Heart left ventricle (tissue), 16 donors: ENCODE measurements at regions not wholly inside any gene's neighbourhood (a gene's known extent, or its start where the extent isn't known, plus 50 kb on each side); places are given as distances from the start of the nearest gene placed in this dataset.

Experiments
- ATAC-seq, 4 donors: fragments of 200-7000 bp; cut with Tn5 transposase; one replicate each; pipeline ENCODE4 v1.9.1; 2020 to 2022; ENCODE audit warnings: moderate library complexity in 4 of 4, mild to moderate bottlenecking in 3 of 4, moderate number of reproducible peaks in 1 of 4
- DNase-seq, 5 donors: peaks; one replicate each; pipeline ENCODE4 v3.0.0-alpha.2; 2020
- H3K27ac ChIP-seq, 12 donors: fragments of 200-600 bp; sonication (generic) in 4 of 12; one replicate each; pipeline versions ENCODE4 v1.5.0 to v1.8.0; 2016 to 2022; ENCODE audit warnings: mild to moderate bottlenecking in 2 of 12
- H3K27me3 ChIP-seq, 9 donors: fragments of 200-600 bp; sonication (generic) in 2 of 9; one replicate each; pipeline versions ENCODE4 v1.5.1 to v1.8.0; 2016 to 2022; ENCODE audit warnings: mild to moderate bottlenecking in 3 of 9
- H3K36me3 ChIP-seq, 9 donors: fragments of 200-600 bp; sonication (generic) in 2 of 9; one replicate each; pipeline versions ENCODE4 v1.5.0 to v1.8.0; 2018 to 2022; ENCODE audit warnings: mild to moderate bottlenecking in 2 of 9
- H3K4me1 ChIP-seq, 12 donors: fragments of 200-600 bp; sonication (generic) in 4 of 12; one replicate each; pipeline versions ENCODE4 v1.5.0 to v1.8.0; 2016 to 2022; ENCODE audit warnings: mild to moderate bottlenecking in 3 of 12
- H3K4me3 ChIP-seq, 12 donors: fragments of 200-600 bp; sonication (generic) in 4 of 12; one replicate each; pipeline versions ENCODE4 v1.5.0 to v1.8.0; 2017 to 2022; ENCODE audit warnings: mild to moderate bottlenecking in 9 of 12, moderate library complexity in 4 of 12
- H3K9me3 ChIP-seq, 12 donors: fragments of 200-600 bp; sonication (generic) in 4 of 12; one replicate each; pipeline versions ENCODE4 v1.5.0 to v1.8.0; 2016 to 2022; ENCODE audit warnings: mild to moderate bottlenecking in 1 of 12
- CTCF ChIP-seq, 12 donors: fragments of 200-600 bp; sonication (generic) in 4 of 12; IDR thresholded peaks; one replicate each; pipeline versions ENCODE4 v1.5.0 to v1.8.0; 2018 to 2022; ENCODE audit warnings: antibody characterized with exemption in 12 of 12, mild to moderate bottlenecking in 5 of 12
- POLR2A ChIP-seq, 2 donors: fragments of 450-650 bp; IDR thresholded peaks; one replicate each; pipeline ENCODE4 v1.6.1; 2017; ENCODE audit warnings: antibody characterized with exemption in 2 of 2, mild to moderate bottlenecking in 2 of 2, moderate library complexity in 2 of 2
- whole genome bisulfite sequencing, 4 donors: extraction: QIAGEN DNeasy Blood & Tissue Kit in 2 of 4; methylation state at CpG; one replicate each; pipeline versions ENCODE4 v1.1.5 to v1.1.7; 2013 to 2018; 5-methylcytosine and 5-hydroxymethylcytosine counted together
- intact Hi-C, 10 donors: fragments of 100-400 bp; cut with DNase I; formaldehyde crosslinking; loops; one replicate each; pipeline versions ENCODE4 v1.11.1 to v1.14.2; 2022
- donor health status: ischemic (EF 13 %, LVEDD 7.1; RV severe dilation, severe dysfunction).
- donor health status: healthy with polysubstance abuse.
- donor health status: DM: no; HTN: yes; CAD: no.
- donor health status: DM: no; HTN: no; CAD: no.
- donor health status: ischemic (EF 25% LVEDD 6.9; RV normal size, moderate dysfunction).
- donor health status: ischemic (EF 25% LVEDD 5.7; RV mildly dilated, moderate dysfunction).
- donor health status: healthy.
- donor health status: DM: yes; HTN: yes; CAD: no.
- donor health status: ischemic (EF 35%, LVEDD 5.7; RV mildly dilated, moderate dysfunction).
- donor health status: nonischemic (EF 11% LVEDD 7.7; RV severe dilation, severe dysfunction).
- donor health status: DM: yes; HTN: yes; CAD: no.
- donor health status: PGD.
- donor health status: ischemic (EF 29% LVEDD 5.4; RV normal size, mild dysfunction).
- donor health status: nonischemic (EF 23%, LVEDD 6.1; RV moderate dilation, normal function).

DNA sequence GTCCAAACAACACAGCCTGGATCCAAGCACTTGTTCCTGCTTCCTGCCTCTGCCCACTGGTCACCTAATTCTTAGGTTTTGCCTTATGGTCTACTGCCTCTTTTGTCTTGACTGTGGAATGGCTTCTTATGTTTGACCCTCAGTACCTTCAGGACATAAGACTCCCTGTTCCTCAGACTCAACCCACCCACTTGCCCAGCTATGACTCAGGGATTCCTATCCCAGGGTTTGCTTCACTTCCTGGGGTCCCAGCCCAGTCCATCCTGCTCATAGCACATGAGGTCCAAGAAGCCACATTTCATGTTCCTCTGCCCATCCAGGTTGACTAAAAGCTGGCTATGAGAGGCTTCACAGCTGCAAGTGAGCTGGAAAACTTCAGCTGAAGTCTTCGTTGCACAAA lies 320.9 kb upstream of the CDH5 start:
- Histone ChIP-seq H3K4me1 (no peaks in the 10 kb centered on the region), H3K4me3 (no peak overlapping the region), H3K36me3 (no peaks in the 10 kb centered on the region), H3K27me3 (no peaks in the 10 kb centered on the region), H3K27ac (no peak overlapping the region), H3K9me3 (no peaks in the 10 kb centered on the region)
- TF ChIP-seq POLR2A (IDR thresholded peaks at IDR 0.05): no peak
- TF ChIP-seq CTCF (IDR thresholded peaks at IDR 0.05): no peak
- no peak for ATAC-seq
- intact Hi-C loops: no loop called here
- DNase-seq: no peak
- 99 to 100% (median 100%) methylated on average over 1 of the region's 1 CpG for WGBS, 4 donors

DNA sequence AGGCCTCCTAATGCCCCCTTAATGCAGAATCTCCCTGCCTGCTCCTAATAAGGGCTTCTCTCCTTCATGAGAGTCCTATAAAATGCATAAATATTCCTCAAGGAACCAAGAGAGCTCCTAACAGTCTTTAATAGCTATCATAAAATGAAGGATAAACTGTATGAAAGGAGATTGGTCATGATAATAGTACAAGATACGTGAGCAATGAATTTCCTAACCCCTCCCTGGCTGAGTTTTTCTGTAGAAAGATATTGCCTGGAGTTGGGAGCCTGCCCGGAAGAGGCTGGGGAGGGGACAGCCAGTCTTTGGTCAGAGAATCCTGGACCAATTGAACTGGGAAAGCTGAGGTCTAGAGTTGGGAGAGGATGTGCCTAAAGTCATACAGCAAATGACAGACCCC lies 321.9 kb upstream of the CDH5 start:
- ATAC-seq: no peak
- 56 to 79% (median 74%) methylated on average over 2 of the region's 2 CpGs for WGBS, 4 donors
- TF ChIP-seq CTCF (IDR thresholded peaks at IDR 0.05): no peak
- no peak for TF ChIP-seq POLR2A (IDR thresholded peaks at IDR 0.05)

GRCh38 chr16:66044089-66044488 lies 322.4 kb upstream of the CDH5 start:
- no peak overlapping the region for H3K27ac ChIP-seq
- H3K4me3 ChIP-seq: no peak overlapping the region
- ATAC-seq: no peak
- H3K27me3 ChIP-seq: no peaks in the 10 kb centered on the region
- no peaks in the 10 kb centered on the region for H3K36me3 ChIP-seq
- no peaks in the 10 kb centered on the region for H3K9me3 ChIP-seq
- H3K4me1 ChIP-seq: no peaks in the 10 kb centered on the region
- no peak for TF ChIP-seq POLR2A (IDR thresholded peaks at IDR 0.05)
- no peak for TF ChIP-seq CTCF (IDR thresholded peaks at IDR 0.05)
- intact Hi-C loops: no loop called here
- no peak for DNase-seq
- 93 to 97% (median 95%) methylated on average over 3 of the region's 3 CpGs for WGBS, 4 donors

More for the DNA sequence above, 321.9 kb upstream of the CDH5 start:
- no peaks in the 10 kb centered on the region for H3K27me3 ChIP-seq
- no peaks in the 10 kb centered on the region for H3K36me3 ChIP-seq
- no peak overlapping the region for H3K27ac ChIP-seq
- intact Hi-C loops: no loop called here
- no peak for DNase-seq
- H3K4me3 ChIP-seq: no peak overlapping the region
- H3K9me3 ChIP-seq: no peaks in the 10 kb centered on the region
- H3K4me1 ChIP-seq: no peaks in the 10 kb centered on the region

DNA sequence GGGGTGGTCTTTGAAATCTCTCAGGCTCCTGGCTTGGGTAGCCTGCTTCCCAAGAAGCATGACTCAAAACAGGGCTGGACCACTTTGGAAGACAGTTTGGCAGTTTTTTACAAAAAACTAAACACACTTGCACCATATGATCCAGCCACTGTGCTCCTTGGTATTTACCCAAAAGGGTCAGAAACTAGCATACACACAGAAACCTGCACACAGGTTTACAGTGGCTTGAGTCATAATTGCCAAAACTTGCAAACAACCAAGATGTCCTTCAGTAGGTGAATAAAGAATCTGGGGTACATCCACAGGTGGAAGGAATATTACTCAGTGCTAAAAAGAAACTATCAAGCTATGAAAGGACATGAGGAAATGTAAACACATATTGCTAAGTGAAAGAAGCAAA lies 323.2 kb upstream of the CDH5 start:
- TF ChIP-seq CTCF (IDR thresholded peaks at IDR 0.05) (no peak), POLR2A (IDR thresholded peaks at IDR 0.05) (no peak)

More for the DNA sequence above, 323.2 kb upstream of the CDH5 start:
- no peak for ATAC-seq
- H3K4me3 ChIP-seq: no peak overlapping the region
- H3K27me3 ChIP-seq: no peaks in the 10 kb centered on the region
- H3K36me3 ChIP-seq: no peaks in the 10 kb centered on the region
- intact Hi-C loops: no loop called here
- H3K4me1 ChIP-seq: no peaks in the 10 kb centered on the region
- no peaks in the 10 kb centered on the region for H3K9me3 ChIP-seq
- H3K27ac ChIP-seq: no peak overlapping the region
- no peak for DNase-seq
